ENCODE measurements at regions not wholly inside any gene's neighbourhood (a gene's known extent, or its start where the extent isn't known, plus 50 kb on each side); places are given as distances from the start of the nearest gene placed in this dataset.
"Not testable (repeated sequence)": the region's sequence is repeated elsewhere in the genome, so short reads cannot be mapped to it uniquely, and the experiment has no call there.

DNA sequence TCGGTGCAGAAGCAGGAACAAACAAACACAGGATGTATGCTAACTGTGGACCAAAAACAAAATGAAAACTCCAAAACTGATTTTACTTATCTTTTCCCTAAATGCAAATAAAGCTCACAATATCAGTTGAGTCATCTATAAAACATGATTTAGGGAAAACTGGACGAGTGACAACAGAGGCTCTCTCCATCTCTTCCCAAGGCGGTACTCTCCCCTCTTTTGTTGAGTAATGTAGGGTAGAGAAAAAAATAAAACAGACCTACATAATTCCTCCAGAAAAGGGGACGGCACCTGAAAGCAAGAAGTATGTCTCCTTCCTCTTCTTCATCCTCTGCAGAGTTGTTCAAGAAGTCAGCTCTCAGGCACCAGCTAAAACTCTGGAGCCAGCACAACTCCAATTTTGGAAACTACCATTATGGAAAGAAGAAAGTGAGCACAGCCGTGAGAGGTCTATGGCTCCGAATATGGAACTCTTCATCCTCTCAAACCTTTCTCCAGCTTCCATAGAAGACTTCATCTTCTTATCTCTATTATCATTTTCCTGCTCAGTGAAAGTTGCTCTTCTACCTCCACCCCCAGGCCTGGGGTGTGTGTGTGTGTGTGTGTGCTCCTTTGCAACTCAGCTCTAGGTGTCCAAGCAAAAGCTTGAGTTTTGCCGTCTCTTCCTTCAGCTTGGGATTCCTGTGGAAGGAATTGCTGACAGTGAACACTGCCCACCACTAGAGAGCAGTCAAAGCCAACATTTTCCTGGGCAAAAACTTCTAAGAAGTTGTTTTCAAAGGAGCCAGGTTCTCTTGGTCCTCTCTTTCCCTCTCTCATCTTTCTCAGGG is 155.4 kb downstream of the DIO2 start:
- peak; percentile 82 for DNase-seq (ENCODE audit: low read depth, low spot score)

GRCh38 chr14:80055226-80055625 is 156.1 kb downstream of the DIO2 start:
- peak; percentile 8 for DNase-seq (ENCODE audit: low read depth, low spot score)

DNA sequence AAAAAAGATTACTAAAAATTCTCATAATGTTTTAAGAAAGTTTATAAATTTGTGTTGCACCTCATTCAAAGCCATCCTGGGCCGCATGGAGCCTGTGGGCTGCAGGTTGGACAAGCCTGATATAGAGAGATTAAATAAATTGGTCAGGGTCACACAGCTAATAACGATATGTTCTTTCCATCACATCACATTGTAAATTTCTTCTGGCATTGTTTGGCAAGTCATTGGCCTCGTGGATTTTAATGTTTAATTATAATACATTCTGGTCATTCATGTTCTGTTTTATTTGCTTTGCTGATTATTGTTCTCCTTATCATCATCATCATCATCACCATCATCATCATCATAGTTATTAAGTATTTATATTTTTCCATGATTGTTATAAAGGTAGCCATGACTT is 157.3 kb downstream of the DIO2 start:
- no peak for DNase-seq (ENCODE audit: low read depth, low spot score)

GRCh38 chr14:80049055-80049454 is 162.2 kb downstream of the DIO2 start:
- no peak for DNase-seq (ENCODE audit: low read depth, low spot score)

GRCh38 chr14:80047761-80048160 is 163.5 kb downstream of the DIO2 start:
- no peak for DNase-seq (ENCODE audit: low read depth, low spot score)

DNA sequence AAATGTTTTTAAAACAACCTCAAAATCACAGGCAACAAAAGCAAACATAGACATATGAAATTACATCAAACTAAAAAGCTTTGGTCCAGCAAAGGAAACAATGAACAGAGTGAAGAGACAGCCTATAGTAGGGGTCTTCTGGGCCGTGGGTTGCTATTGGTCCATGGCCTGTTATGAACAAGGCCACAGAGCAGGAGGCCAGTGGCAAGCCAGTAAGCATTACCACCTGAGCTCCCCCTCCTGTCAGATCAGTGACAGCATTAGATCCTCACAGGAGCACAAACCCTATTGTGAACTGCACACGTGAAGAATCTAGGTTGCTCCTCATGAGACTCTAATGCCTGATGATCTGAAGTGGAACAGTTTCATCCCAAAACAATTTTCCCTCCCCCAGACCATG is 174.0 kb downstream of the DIO2 start:
- no peak for DNase-seq (ENCODE audit: low read depth, low spot score)

DNA sequence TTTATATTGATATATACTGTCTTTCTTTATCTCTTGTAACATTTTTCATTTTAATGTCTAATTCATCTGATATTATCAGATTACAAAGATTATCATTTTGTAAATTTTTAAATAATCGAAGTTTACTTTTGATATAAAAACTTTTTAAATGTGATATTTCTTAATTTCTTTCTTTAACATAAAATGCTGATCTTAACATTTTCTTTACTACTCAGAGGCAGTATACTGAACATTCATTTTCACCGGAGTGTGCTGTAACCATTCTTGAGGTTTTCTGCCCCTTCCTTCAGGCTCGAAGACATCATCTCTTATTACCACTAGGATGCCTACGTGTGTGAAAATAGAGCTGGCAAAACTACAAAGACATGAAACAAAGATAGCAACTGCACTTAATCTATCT is 186.9 kb downstream of the DIO2 start:
- no peak for DNase-seq (ENCODE audit: low read depth, low spot score)

GRCh38 chr14:80018476-80018875 is 192.8 kb downstream of the DIO2 start:
- not testable (repeated sequence) for DNase-seq (ENCODE audit: low read depth, low spot score)

GRCh38 chr14:80017795-80018194 is 193.5 kb downstream of the DIO2 start:
- DNase-seq (ENCODE audit: low read depth, low spot score) = no peak

- DNase-seq (ENCODE audit: low read depth, low spot score) = not testable (repeated sequence)
These were observed 201.1 kb downstream of the DIO2 start for GRCh38 chr14:80010245-80010644.

DNA sequence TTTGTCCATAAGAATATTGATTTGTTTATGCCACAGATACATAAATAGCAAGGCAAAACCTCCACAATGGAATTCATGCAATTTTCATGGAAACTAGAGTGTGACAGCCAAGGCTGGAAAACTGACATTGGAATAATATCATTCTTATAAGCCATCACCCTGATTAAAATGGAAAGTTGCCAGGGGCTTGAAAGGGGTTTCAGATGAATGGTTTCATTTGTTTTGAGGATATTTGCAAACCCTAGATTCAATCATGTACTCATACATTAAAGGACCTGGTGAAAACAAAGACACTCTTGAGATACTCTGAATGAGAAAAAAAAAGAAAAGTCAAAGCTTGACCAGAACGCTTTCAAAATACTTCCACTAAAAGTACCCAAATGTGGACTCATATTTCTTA is 205.7 kb downstream of the DIO2 start:
- DNase-seq (ENCODE audit: low read depth, low spot score) = no peak

DNA sequence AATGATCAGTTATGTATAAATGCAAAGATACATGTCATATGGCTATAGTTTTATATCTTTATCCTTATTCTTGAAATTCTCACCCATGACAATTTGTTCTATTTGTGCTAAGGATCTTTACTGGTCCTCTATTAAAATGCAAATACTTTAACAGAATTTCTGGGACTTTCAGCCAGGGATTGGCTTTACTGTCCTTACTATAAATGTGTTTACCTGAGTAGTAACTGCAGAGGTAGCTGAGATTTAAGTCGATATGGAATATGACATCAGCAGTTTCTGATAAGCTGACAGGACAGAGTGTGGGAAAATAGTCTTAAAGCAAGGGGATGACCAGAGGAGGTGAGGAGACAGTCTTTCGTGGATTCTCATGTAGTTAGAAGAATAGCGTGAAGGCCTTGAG is 206.4 kb downstream of the DIO2 start:
- no peak for DNase-seq (ENCODE audit: low read depth, low spot score)

DNA sequence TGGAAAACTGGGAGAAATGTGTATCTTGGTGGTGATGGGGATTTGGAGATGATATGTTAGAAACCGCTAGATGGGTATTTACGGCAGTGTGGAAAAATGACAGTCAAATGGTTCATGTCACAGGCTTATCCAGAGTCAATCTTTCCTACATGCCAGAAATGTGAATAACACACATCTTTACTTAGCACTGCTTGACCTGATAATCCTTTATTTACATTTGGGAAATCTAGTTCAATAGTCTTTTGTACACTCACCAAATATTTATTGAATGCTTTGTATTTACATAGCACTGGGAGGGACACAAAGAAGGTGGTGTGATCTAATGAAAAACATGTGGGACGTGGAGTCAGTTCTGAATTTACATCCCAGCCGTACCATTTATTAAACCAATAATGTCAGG is 208.2 kb downstream of the DIO2 start:
- DNase-seq (ENCODE audit: low read depth, low spot score) = no peak

DNA sequence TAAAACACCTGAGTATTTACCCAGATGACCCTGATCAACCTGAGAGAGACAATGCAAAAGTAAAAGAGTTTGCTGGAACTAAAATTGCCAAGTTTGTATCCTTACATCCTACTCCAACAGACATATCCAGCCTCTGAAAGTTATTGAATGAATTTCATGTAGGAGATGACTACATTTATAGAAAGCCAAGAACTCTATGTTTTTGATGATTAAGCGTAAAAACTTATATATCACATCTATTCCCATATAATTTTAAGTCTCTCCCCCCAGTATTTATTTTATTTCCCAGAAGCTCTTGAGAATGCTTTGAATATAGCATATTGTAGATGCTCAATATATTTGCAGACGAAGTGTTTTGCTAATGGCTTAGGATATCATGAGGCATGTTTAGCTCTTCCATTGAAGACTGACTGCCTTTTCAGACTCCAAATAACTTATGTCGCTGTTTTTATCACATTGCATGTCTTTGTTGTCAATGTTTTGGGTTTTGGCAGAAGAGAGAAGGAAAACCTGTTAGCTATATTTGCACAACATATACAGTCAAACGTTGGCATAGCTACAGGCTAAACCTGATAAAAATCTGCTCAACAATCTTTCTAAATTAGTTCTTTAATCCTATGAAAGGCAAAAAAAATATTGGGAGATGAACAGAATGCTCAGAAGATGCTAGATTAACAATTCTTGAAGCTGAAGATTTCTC is 213.6 kb downstream of the DIO2 start:
- no peak for DNase-seq (ENCODE audit: low read depth, low spot score)

DNA sequence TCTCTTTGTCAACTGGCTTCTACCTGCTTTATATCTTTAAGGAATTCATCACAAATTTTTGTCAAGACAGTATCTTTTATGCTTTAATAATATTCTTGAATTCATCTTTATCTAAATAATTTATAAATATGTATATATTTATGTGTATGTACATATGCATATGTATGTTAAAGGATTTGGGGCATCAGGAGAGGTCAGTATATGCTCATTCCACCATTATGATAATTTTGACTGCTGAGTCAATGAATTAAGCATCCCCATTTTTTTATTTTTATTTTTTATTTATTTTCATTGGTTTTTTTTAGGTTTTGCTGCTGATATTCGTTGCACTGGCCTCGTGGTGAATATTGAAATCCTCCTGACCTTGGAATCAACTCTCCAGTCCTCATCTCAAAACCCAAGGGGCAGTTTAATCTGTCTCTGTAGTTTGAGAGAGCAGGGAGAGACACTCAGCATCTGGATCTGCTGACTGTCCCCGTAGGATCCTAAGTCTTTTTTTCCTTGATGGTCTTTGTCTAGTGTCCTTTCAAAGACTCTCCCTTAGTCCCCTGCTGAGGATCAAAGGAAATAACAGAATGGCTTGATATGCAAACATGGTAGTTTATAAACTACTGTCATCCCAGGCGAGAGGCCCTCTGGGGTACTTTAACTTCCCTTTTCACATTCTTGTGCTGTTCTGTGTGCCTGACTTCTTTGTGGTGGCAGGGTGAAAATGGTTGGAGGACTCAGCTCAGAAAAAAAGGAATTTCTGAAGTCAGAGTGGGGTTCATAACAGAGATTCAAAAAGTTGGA is 218.7 kb downstream of the DIO2 start:
- no peak for DNase-seq (ENCODE audit: low read depth, low spot score)

GRCh38 chr14:79991866-79992265 is 219.4 kb downstream of the DIO2 start:
- no peak for DNase-seq (ENCODE audit: low read depth, low spot score)

GRCh38 chr14:79989990-79990389 is 221.3 kb downstream of the DIO2 start:
- DNase-seq (ENCODE audit: low read depth, low spot score) = no peak

GRCh38 chr14:79986251-79986650 is 225.1 kb downstream of the DIO2 start:
- no peak for DNase-seq (ENCODE audit: low read depth, low spot score)

- DNase-seq (ENCODE audit: low read depth, low spot score) = peak; percentile 56
These were observed 239.1 kb downstream of the DIO2 start for GRCh38 chr14:79972230-79972629.

DNA sequence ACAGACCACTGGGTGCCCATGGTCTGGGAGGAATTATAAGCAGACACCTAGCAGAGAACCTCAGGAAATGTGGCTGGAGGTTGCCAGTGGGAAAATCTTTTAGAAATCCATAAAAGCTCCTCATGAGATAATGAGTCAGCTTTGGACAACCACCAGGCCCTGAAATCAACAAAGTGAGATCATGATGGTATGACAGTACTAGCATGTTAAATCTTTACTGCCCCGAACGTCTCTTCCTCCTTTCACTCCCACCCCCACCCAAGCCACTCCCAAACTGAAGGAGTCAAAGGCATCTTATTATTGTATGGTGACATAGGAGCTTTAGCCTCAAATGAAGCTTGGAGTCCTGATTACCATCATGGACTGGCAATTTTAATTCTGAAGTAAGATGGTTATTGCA is 240.0 kb downstream of the DIO2 start:
- peak; percentile 11 for DNase-seq (ENCODE audit: low read depth, low spot score)

GRCh38 chr14:79967453-79967852 is 243.9 kb downstream of the DIO2 start:
- no peak for DNase-seq (ENCODE audit: low read depth, low spot score)

DNA sequence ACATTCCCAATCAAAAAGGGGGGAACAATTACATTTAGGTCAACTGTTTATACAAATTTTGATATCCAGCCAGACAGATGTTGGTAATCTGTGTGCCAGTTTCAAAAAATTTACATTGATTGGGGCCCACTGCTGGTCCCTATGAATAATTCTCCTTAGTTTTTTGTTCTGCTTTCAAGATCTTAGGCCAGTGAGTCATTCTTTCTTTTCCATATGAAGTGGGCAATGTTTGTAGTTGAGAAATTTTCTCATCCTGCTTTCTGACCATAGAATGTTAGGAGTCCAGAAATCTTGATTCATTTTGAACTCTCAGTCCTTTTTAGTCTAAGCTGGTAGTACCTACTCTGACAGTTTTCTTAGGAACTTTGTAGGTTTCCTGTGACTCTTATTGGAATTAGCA is 244.3 kb downstream of the DIO2 start:
- peak; percentile 16 for DNase-seq (ENCODE audit: low read depth, low spot score)

Data from astrocyte of the hippocampus (primary cell).